H9 (cell line): ENCODE measurements at regions not wholly inside any gene's neighbourhood (a gene's known extent, or its start where the extent isn't known, plus 50 kb on each side); places are given as distances from the start of the nearest gene placed in this dataset.

Experiments
- DNase-seq: peaks from one replicate; pipeline ENCODE4 v3.0.0-alpha.2; 2017
- H2AFZ ChIP-seq: one replicate; pipeline ENCODE4 v1.6.1; 2013; ENCODE audit warnings: mild to moderate bottlenecking, low read length, control low read depth, moderate library complexity
- H2AK5ac ChIP-seq: 2 replicates; pipeline ENCODE4 v1.6.1; 2013; ENCODE audit warnings: low read length, control low read depth, mixed read lengths; ENCODE audit not compliant: insufficient read length
- H2BK120ac ChIP-seq: one replicate; pipeline ENCODE4 v1.6.1; 2013; ENCODE audit warnings: low read depth, mild to moderate bottlenecking, low read length, control low read depth, inconsistent platforms; ENCODE audit not compliant: poor library complexity, severe bottlenecking
- H2BK12ac ChIP-seq: 2 replicates; pipeline ENCODE4 v1.6.1; 2013; ENCODE audit warnings: low read length, control low read depth, mixed read lengths, low read depth; ENCODE audit not compliant: insufficient read length
- H2BK15ac ChIP-seq: 2 replicates; pipeline ENCODE4 v1.6.1; 2013; ENCODE audit warnings: low read depth, low read length, control low read depth
- H2BK20ac ChIP-seq: one replicate; pipeline ENCODE4 v1.6.1; 2013; ENCODE audit warnings: low read depth, mild to moderate bottlenecking, low read length, control low read depth, inconsistent platforms; ENCODE audit not compliant: poor library complexity, severe bottlenecking
- H2BK5ac ChIP-seq: 2 replicates; pipeline ENCODE4 v1.6.1; 2013; ENCODE audit warnings: low read length, control low read depth, mixed read lengths; ENCODE audit not compliant: insufficient read length
- H3K14ac ChIP-seq: 2 replicates; pipeline ENCODE4 v1.6.1; 2013; ENCODE audit warnings: low read length, control low read depth; ENCODE audit not compliant: insufficient read depth
- H3K18ac ChIP-seq: 2 replicates; pipeline ENCODE4 v1.6.1; 2013; ENCODE audit warnings: low read depth, mild to moderate bottlenecking, mixed read lengths, low read length, control low read depth; ENCODE audit not compliant: insufficient read length
- H3K23ac ChIP-seq: 2 replicates; pipeline ENCODE4 v1.6.1; 2013; ENCODE audit warnings: low read length, control low read depth, mixed read lengths, low read depth; ENCODE audit not compliant: insufficient read length
- H3K23me2 ChIP-seq: 2 replicates; pipeline ENCODE4 v1.6.1; 2013; ENCODE audit warnings: low read depth, mild to moderate bottlenecking, mixed read lengths, low read length, control low read depth; ENCODE audit not compliant: insufficient read length, poor library complexity, severe bottlenecking
- H3K27ac ChIP-seq: 2 replicates; pipeline ENCODE4 v1.5.1; 2013; ENCODE audit warnings: low read length, control low read depth, mixed read lengths, low read depth; ENCODE audit not compliant: insufficient read length
- H3K27me3 ChIP-seq: 2 replicates; pipeline ENCODE4 v1.6.1; 2013; ENCODE audit warnings: low read length, control low read depth, inconsistent platforms; ENCODE audit not compliant: insufficient read depth
- H3K4ac ChIP-seq: 2 replicates; pipeline ENCODE4 v1.6.1; 2013; ENCODE audit warnings: low read depth, mild to moderate bottlenecking, control low read depth, inconsistent platforms, low read length, moderate library complexity
- H3K4me1 ChIP-seq: 2 replicates; pipeline ENCODE4 v1.6.1; 2013; ENCODE audit warnings: low read length, control low read depth, inconsistent platforms; ENCODE audit not compliant: insufficient read depth
- H3K4me2 ChIP-seq: 2 replicates; pipeline ENCODE4 v1.6.1; 2013; ENCODE audit warnings: low read length, control low read depth, mixed read lengths; ENCODE audit not compliant: insufficient read length, insufficient read depth
- H3K56ac ChIP-seq: 2 replicates; pipeline ENCODE4 v1.6.1; 2013; ENCODE audit warnings: low read depth, mild to moderate bottlenecking, mixed read lengths, low read length, control low read depth; ENCODE audit not compliant: insufficient read length
- H3K79me1 ChIP-seq: 2 replicates; pipeline ENCODE4 v1.6.1; 2013; ENCODE audit warnings: low read depth, mild to moderate bottlenecking, moderate library complexity, low read length, control low read depth, inconsistent platforms; ENCODE audit not compliant: insufficient read depth, poor library complexity, severe bottlenecking
- H3K79me2 ChIP-seq: 2 replicates; pipeline ENCODE4 v1.6.1; 2013; ENCODE audit warnings: low read length, control low read depth, inconsistent platforms; ENCODE audit not compliant: insufficient read depth
- H3K9ac ChIP-seq: 2 replicates; pipeline ENCODE4 v1.6.1; 2013; ENCODE audit warnings: low read length, control low read depth, mixed read lengths; ENCODE audit not compliant: insufficient read length; ENCODE audit errors: extremely low read depth
- H3K9me3 ChIP-seq: one replicate; pipeline ENCODE4 v1.6.1; 2013; ENCODE audit warnings: low read depth, low read length, inconsistent platforms; ENCODE audit not compliant: control insufficient read depth
- H3T11ph ChIP-seq: one replicate; pipeline ENCODE4 v1.6.1; 2013; ENCODE audit warnings: mild to moderate bottlenecking, low read length, control low read depth, inconsistent platforms
- H4K20me1 ChIP-seq: one replicate; pipeline ENCODE4 v1.6.1; 2013; ENCODE audit not compliant: control insufficient read depth, insufficient read length, insufficient read depth
- H4K5ac ChIP-seq: 2 replicates; pipeline ENCODE4 v1.6.1; 2013; ENCODE audit warnings: low read depth, mild to moderate bottlenecking, mixed read lengths, low read length, control low read depth; ENCODE audit not compliant: insufficient read length
- H4K8ac ChIP-seq: replicated peaks from 2 replicates; pipeline ENCODE4 v1.6.1; 2013; ENCODE audit warnings: low read length, control low read depth, mixed read lengths, low read depth; ENCODE audit not compliant: insufficient read length
- H4K91ac ChIP-seq: 2 replicates; pipeline ENCODE4 v1.6.1; 2013; ENCODE audit warnings: low read depth, mild to moderate bottlenecking, moderate library complexity, mixed read lengths, low read length, control low read depth; ENCODE audit not compliant: insufficient read length
- H3K27ac Mint-ChIP-seq, 3 experiments: 2 replicates in 2 of 3; 3 replicates in 1 of 3; pipeline ENCODE4 v1.8.0; 2020 to 2021; ENCODE audit warnings: mixed read lengths in 3 of 3, mild to moderate bottlenecking in 1 of 3, moderate library complexity in 1 of 3
- H3K27me3 Mint-ChIP-seq: 2 replicates; pipeline ENCODE4 v1.8.0; 2021; ENCODE audit warnings: low read depth, mild to moderate bottlenecking, moderate library complexity, mixed read lengths
- H3K36me3 Mint-ChIP-seq, 3 experiments: 2 replicates in 2 of 3; 3 replicates in 1 of 3; pipeline ENCODE4 v1.8.0; 2020 to 2021; ENCODE audit warnings: low read depth in 3 of 3, mixed read lengths in 3 of 3; ENCODE audit not compliant: insufficient read depth in 1 of 3
- H3K4me1 Mint-ChIP-seq, 2 experiments: 2 replicates each; pipeline ENCODE4 v1.8.0; 2020; ENCODE audit warnings: mixed read lengths in 2 of 2
- H3K4me3 Mint-ChIP-seq, 2 experiments: 2 replicates in 1 of 2; 3 replicates in 1 of 2; pipeline ENCODE4 v1.8.0; 2020 to 2021; ENCODE audit warnings: mild to moderate bottlenecking in 2 of 2, mixed read lengths in 2 of 2, moderate library complexity in 1 of 2
- H3K9me3 Mint-ChIP-seq, 2 experiments: 2 replicates in 1 of 2; 3 replicates in 1 of 2; pipeline ENCODE4 v1.8.0; 2020; ENCODE audit warnings: mild to moderate bottlenecking in 2 of 2, mixed read lengths in 2 of 2, moderate library complexity in 1 of 2
- TF ChIP-seq, protein P1 (sequence below): fragments of 200-600 bp; sonication (generic); conservative IDR thresholded peaks from 3 replicates; pipeline ENCODE4 v1.8.0; 2021; ENCODE audit warnings: antibody characterized with exemption, mild to moderate bottlenecking

DNA sequence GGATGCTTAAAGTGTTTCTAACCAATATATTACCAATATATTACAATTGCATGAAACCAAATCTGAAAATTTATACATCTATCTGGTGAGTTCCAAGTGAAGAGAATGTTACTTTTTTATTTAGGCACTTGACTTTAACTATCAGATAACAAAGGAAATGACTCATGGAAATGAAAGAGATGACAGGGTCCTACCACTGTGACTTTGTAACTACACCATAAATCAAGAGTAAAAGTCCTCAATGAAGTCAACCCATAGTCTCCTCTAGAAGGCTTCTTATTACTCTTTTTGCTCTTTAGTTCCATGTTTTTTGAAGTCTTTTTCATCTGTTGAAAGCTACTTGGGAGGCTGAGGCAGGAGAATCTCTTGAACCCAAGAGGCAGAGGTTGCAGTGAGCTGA is 545.0 kb upstream of the PIK3C3 start:
- Histone ChIP-seq H2BK20ac (no peak overlapping the region), H3K27me3 (no peaks in the 10 kb centered on the region), H3K79me1 (no peaks in the 10 kb centered on the region), H3K4ac (no peak overlapping the region), H3K23me2 (no peaks in the 10 kb centered on the region), H4K8ac (no peak overlapping the region), H4K5ac (no peak overlapping the region), H2BK15ac (no peak overlapping the region), H2BK120ac (no peak overlapping the region), H3K79me2 (no peaks in the 10 kb centered on the region), H3K9ac (no peak overlapping the region), H2BK12ac (no peak overlapping the region), H3K56ac (no peak overlapping the region), H2AFZ (no peak overlapping the region), H3K4me1 (no peaks in the 10 kb centered on the region), H3K23ac (no peak overlapping the region), H3T11ph (no peak overlapping the region), H3K14ac (no peak overlapping the region), H4K20me1 (no peaks in the 10 kb centered on the region), H3K27ac (no peak overlapping the region), H2BK5ac (no peak overlapping the region), H3K18ac (no peak overlapping the region), H4K91ac (no peak overlapping the region), H3K4me2 (no peak overlapping the region), H2AK5ac (no peak overlapping the region), H3K9me3 (no peaks in the 10 kb centered on the region)
- Mint-ChIP-seq H3K36me3 (no peaks in the 10 kb centered on the region), H3K27me3 (no peaks in the 10 kb centered on the region), H3K4me3 (no peak overlapping the region), H3K27ac (no peak overlapping the region), H3K4me1 (peaks cover 8 to 17% of the 10 kb centered on the region in 2 experiments), H3K9me3 (no peaks in the 10 kb centered on the region; a peak in 1 of 5 replicates)
- DNase-seq: no peak
- TF ChIP-seq, protein P1, sequence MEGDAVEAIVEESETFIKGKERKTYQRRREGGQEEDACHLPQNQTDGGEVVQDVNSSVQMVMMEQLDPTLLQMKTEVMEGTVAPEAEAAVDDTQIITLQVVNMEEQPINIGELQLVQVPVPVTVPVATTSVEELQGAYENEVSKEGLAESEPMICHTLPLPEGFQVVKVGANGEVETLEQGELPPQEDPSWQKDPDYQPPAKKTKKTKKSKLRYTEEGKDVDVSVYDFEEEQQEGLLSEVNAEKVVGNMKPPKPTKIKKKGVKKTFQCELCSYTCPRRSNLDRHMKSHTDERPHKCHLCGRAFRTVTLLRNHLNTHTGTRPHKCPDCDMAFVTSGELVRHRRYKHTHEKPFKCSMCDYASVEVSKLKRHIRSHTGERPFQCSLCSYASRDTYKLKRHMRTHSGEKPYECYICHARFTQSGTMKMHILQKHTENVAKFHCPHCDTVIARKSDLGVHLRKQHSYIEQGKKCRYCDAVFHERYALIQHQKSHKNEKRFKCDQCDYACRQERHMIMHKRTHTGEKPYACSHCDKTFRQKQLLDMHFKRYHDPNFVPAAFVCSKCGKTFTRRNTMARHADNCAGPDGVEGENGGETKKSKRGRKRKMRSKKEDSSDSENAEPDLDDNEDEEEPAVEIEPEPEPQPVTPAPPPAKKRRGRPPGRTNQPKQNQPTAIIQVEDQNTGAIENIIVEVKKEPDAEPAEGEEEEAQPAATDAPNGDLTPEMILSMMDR: no peak
